SU-DHL-6 (cell line): ENCODE measurements at regions not wholly inside any gene's neighbourhood (a gene's known extent, or its start where the extent isn't known, plus 50 kb on each side); places are given as distances from the start of the nearest gene placed in this dataset.

Source experiments
- CTCF ChIP-seq: fragments of 200-600 bp; sonication (generic); IDR thresholded peaks from one replicate; pipeline ENCODE4 v1.5.1; 2017; ENCODE audit warnings: antibody characterized with exemption, mild to moderate bottlenecking, low read length, moderate library complexity; ENCODE audit not compliant: insufficient read depth, poor library complexity, severe bottlenecking
- EZH2phosphoT487 ChIP-seq: fragments of 200-600 bp; sonication (generic), shearing (Covaris generic); conservative IDR thresholded peaks from 2 replicates; pipeline ENCODE4 v1.6.1; 2018; ENCODE audit warnings: mild to moderate bottlenecking, antibody characterized with exemption, low read length, moderate library complexity, mixed read lengths

GRCh38 chr4:138727731-138728130 lies 287.9 kb upstream of the NOCT start:
- no peak for TF ChIP-seq CTCF
- no peak for TF ChIP-seq EZH2phosphoT487
